ENCODE measurements at regions not wholly inside any gene's neighbourhood (a gene's known extent, or its start where the extent isn't known, plus 50 kb on each side); places are given as distances from the start of the nearest gene placed in this dataset.

- no peak for DNase-seq
- no peak for TF ChIP-seq CTCF (IDR thresholded peaks at IDR 0.05)
- H3K36me3 Mint-ChIP-seq (ENCODE audit: low read depth) = no peaks in the 10 kb centered on the region
- Histone ChIP-seq H3K27ac (ENCODE audit: low read depth in 1 of 2, low read length in 2 of 2) (no peak overlapping the region), H3K4me1 (ENCODE audit: insufficient read depth, low read length) (no peaks in the 10 kb centered on the region), H3K9me3 (ENCODE audit: control insufficient read depth in 1 of 2, insufficient read depth in 1 of 2, low read length in 2 of 2) (no peaks in the 10 kb centered on the region), H3K36me3 (ENCODE audit: insufficient read depth, low read length) (no peaks in the 10 kb centered on the region), H3K27me3 (ENCODE audit: control insufficient read depth in 1 of 2, insufficient read depth in 2 of 2, low read length in 2 of 2) (no peaks in the 10 kb centered on the region), H3K4me3 (ENCODE audit: low read length) (no peak overlapping the region)
- H3K27ac Mint-ChIP-seq = no peak overlapping the region
- ChIA-PET CTCF (interaction anchor here (0.6 kb wide), 1 partner anchor 32 kb away, joined by 3 read pairs; no protein-coding TSS in a partner anchor), POLR2A (no interaction called here)
- H3K27me3 Mint-ChIP-seq = peaks cover 22% of the 10 kb centered on the region
- no peaks in the 10 kb centered on the region for H3K4me1 Mint-ChIP-seq (ENCODE audit: low read depth)
- no peak overlapping the region for H3K4me3 Mint-ChIP-seq
- H3K9me3 Mint-ChIP-seq = no peaks in the 10 kb centered on the region
- intact Hi-C loops (cut with DNase I, micrococcal nuclease) = no loop called here
- no peak for ATAC-seq (ENCODE audit: poor library complexity)
These were observed 414.6 kb downstream of the CDH26 start for GRCh38 chr20:60372822-60373221.

- POLR2A ChIA-PET = no interaction called here
- CTCF ChIA-PET = no interaction called here
These were observed 420.4 kb downstream of the CDH26 start for GRCh38 chr20:60378620-60379019.

GRCh38 chr20:60381643-60382400 is 423.6 kb downstream of the CDH26 start:
- Histone ChIP-seq H3K27ac (ENCODE audit: low read depth in 1 of 2, low read length in 2 of 2) (no peak overlapping the region), H3K36me3 (ENCODE audit: insufficient read depth, low read length) (no peaks in the 10 kb centered on the region), H3K27me3 (ENCODE audit: control insufficient read depth in 1 of 2, insufficient read depth in 2 of 2, low read length in 2 of 2) (no peaks in the 10 kb centered on the region), H3K4me3 (ENCODE audit: low read length) (no peak overlapping the region), H3K9me3 (ENCODE audit: control insufficient read depth in 1 of 2, insufficient read depth in 1 of 2, low read length in 2 of 2) (no peaks in the 10 kb centered on the region), H3K4me1 (ENCODE audit: insufficient read depth, low read length) (no peaks in the 10 kb centered on the region)
- no peak for TF ChIP-seq CTCF (IDR thresholded peaks at IDR 0.05)
- CTCF ChIA-PET = no interaction called here
- Mint-ChIP-seq H3K4me1 (ENCODE audit: low read depth) (no peaks in the 10 kb centered on the region), H3K36me3 (ENCODE audit: low read depth) (no peaks in the 10 kb centered on the region), H3K4me3 (no peak overlapping the region), H3K9me3 (peaks cover 4% of the 10 kb centered on the region), H3K27me3 (peaks cover 4% of the 10 kb centered on the region), H3K27ac (no peak overlapping the region)
- intact Hi-C loops (cut with DNase I, micrococcal nuclease) = no loop called here
- ATAC-seq (ENCODE audit: poor library complexity) = no peak
- no peak for DNase-seq
- POLR2A ChIA-PET = no interaction called here

More at GRCh38 chr20:60378620-60379019, 420.4 kb downstream of the CDH26 start:
- Histone ChIP-seq H3K36me3 (ENCODE audit: insufficient read depth, low read length) (no peaks in the 10 kb centered on the region), H3K4me1 (ENCODE audit: insufficient read depth, low read length) (no peaks in the 10 kb centered on the region), H3K27me3 (ENCODE audit: control insufficient read depth in 1 of 2, insufficient read depth in 2 of 2, low read length in 2 of 2) (no peaks in the 10 kb centered on the region), H3K4me3 (ENCODE audit: low read length) (no peak overlapping the region), H3K27ac (ENCODE audit: low read depth in 1 of 2, low read length in 2 of 2) (no peak overlapping the region), H3K9me3 (ENCODE audit: control insufficient read depth in 1 of 2, insufficient read depth in 1 of 2, low read length in 2 of 2) (no peaks in the 10 kb centered on the region)
- Mint-ChIP-seq H3K27ac (no peak overlapping the region), H3K4me1 (ENCODE audit: low read depth) (no peaks in the 10 kb centered on the region), H3K4me3 (no peak overlapping the region), H3K27me3 (peaks cover 20% of the 10 kb centered on the region), H3K36me3 (ENCODE audit: low read depth) (no peaks in the 10 kb centered on the region), H3K9me3 (peaks cover 4% of the 10 kb centered on the region)
- intact Hi-C loops (cut with DNase I, micrococcal nuclease) = no loop called here
- ATAC-seq (ENCODE audit: poor library complexity) (no peak), DNase-seq (no peak)
- no peak for TF ChIP-seq CTCF (IDR thresholded peaks at IDR 0.05)

All from CD4-positive, alpha-beta T cell (primary cell).